ENCODE measurements at regions not wholly inside any gene's neighbourhood (a gene's known extent, or its start where the extent isn't known, plus 50 kb on each side); places are given as distances from the start of the nearest gene placed in this dataset.
A peak's percentile ranks its signal among the peaks of the same experiment; 100 is the strongest.

DNA sequence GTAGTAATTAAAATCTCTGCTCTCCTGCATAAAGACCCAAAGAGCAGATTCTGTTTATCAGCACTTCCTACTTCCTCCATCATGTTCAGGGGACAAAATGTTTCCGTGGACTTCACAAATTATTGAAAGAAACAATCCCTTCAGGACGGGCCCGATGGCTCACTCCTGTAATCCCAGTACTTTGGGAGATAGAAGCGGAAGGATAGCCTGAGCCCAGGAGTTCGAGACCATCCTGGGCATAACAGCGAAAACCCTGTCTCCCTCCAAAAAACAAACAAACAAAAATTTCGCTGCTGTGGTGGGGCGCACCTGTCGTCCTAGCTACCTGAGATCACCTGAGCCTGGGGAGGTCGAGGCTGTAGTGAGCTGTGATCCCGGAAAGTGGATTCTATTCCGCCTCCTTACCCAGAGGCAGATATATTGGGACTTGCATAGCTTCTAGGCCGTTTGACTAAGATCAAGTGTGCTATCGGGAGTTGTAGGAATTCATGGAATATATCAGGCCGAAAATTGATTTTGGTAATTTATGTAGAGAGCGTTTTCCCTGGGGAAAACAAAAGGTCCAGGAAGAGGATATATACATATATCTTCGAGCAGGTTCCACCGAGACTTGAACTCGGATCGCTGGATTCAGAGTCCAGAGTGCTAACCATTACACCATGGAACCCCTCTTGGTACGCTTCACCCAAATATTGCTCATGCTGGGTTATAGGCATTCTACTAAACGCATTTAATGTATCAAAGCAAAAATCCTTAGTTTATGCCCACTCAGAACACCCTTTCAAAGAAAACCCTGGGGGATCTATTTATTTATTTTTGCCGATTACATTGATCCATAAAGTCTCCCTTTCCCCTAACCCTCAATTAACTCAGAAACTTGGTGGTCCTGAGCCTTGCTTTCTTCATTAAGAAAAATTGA lies 74.5 kb upstream of the ZNF184 start (continued):
- TF ChIP-seq, protein P1, sequence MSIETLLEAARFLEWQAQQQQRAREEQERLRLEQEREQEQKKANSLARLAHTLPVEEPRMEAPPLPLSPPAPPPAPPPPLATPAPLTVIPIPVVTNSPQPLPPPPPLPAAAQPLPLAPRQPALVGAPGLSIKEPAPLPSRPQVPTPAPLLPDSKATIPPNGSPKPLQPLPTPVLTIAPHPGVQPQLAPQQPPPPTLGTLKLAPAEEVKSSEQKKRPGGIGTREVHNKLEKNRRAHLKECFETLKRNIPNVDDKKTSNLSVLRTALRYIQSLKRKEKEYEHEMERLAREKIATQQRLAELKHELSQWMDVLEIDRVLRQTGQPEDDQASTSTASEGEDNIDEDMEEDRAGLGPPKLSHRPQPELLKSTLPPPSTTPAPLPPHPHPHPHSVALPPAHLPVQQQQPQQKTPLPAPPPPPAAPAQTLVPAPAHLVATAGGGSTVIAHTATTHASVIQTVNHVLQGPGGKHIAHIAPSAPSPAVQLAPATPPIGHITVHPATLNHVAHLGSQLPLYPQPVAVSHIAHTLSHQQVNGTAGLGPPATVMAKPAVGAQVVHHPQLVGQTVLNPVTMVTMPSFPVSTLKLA (IDR thresholded peaks at IDR 0.05) = no peak
- TF ChIP-seq ETV6 (CRISPR knock-in tag; conservative IDR thresholded peaks at IDR 0.05) (no peak), FOXA1 (IDR thresholded peaks at IDR 0.05) (no peak), FOXA1 (CRISPR knock-in tag; IDR thresholded peaks at IDR 0.05) (no peak), ASH2L (IDR thresholded peaks at IDR 0.05; ENCODE audit: insufficient read length, low read depth, low read length) (no peak), STAT5B (CRISPR knock-in tag; IDR thresholded peaks at IDR 0.05) (no peak), HOXA5 (CRISPR knock-in tag; IDR thresholded peaks at IDR 0.05) (peak; percentile 83), SCMH1 (CRISPR knock-in tag; IDR thresholded peaks at IDR 0.05; ENCODE audit: borderline replicate concordance) (no peak), GZF1 (CRISPR knock-in tag; IDR thresholded peaks at IDR 0.05) (no peak), TEAD3 (CRISPR knock-in tag; optimal IDR thresholded peaks at IDR 0.05; ENCODE audit: borderline replicate concordance) (peak; percentile 34), FOXK2 (IDR thresholded peaks at IDR 0.05) (no peak), SYNCRIP (IDR thresholded peaks at IDR 0.05; ENCODE audit: insufficient read depth, low read depth, low read length) (no peak)
- TF ChIP-seq, protein P2, sequence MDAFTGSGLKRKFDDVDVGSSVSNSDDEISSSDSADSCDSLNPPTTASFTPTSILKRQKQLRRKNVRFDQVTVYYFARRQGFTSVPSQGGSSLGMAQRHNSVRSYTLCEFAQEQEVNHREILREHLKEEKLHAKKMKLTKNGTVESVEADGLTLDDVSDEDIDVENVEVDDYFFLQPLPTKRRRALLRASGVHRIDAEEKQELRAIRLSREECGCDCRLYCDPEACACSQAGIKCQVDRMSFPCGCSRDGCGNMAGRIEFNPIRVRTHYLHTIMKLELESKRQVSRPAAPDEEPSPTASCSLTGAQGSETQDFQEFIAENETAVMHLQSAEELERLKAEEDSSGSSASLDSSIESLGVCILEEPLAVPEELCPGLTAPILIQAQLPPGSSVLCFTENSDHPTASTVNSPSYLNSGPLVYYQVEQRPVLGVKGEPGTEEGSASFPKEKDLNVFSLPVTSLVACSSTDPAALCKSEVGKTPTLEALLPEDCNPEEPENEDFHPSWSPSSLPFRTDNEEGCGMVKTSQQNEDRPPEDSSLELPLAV (CRISPR knock-in tag; conservative IDR thresholded peaks at IDR 0.05; ENCODE audit: low read depth) = no peak
- TF ChIP-seq, protein P3, sequence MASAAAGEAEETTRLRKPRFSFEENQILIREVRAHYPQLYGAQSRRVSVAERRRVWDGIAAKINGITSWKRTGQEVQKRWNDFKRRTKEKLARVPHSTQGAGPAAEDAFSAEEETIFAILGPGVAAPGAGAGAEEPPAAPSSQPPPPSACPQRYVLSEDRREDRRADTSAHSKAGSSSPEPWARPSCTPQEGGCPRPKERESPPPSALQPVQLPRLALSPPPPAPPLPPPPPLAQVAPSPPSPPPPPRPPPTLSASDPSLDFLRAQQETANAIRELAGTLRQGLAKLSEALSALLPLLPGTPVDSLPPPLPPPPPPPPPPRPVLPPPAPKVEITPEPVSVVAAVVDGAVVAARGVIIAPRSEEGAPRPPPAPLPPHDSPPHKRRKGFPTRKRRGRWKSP (CRISPR knock-in tag; IDR thresholded peaks at IDR 0.05) = peak; percentile 57; the same call in 1 of the 2 replicates
- TF ChIP-seq, protein P4, sequence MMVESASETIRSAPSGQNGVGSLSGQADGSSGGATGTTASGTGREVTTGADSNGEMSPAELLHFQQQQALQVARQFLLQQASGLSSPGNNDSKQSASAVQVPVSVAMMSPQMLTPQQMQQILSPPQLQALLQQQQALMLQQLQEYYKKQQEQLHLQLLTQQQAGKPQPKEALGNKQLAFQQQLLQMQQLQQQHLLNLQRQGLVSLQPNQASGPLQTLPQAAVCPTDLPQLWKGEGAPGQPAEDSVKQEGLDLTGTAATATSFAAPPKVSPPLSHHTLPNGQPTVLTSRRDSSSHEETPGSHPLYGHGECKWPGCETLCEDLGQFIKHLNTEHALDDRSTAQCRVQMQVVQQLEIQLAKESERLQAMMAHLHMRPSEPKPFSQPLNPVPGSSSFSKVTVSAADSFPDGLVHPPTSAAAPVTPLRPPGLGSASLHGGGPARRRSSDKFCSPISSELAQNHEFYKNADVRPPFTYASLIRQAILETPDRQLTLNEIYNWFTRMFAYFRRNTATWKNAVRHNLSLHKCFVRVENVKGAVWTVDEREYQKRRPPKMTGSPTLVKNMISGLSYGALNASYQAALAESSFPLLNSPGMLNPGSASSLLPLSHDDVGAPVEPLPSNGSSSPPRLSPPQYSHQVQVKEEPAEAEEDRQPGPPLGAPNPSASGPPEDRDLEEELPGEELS (CRISPR knock-in tag; IDR thresholded peaks at IDR 0.05) = 0 out of 2 replicates have a peak, but pooled peaks have one; percentile 32
- TF ChIP-seq, protein P5, sequence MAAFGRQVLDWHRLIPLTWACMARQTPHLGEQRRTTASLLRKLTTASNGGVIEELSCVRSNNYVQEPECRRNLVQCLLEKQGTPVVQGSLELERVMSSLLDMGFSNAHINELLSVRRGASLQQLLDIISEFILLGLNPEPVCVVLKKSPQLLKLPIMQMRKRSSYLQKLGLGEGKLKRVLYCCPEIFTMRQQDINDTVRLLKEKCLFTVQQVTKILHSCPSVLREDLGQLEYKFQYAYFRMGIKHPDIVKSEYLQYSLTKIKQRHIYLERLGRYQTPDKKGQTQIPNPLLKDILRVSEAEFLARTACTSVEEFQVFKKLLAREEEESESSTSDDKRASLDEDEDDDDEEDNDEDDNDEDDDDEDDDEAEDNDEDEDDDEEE (CRISPR knock-in tag; IDR thresholded peaks at IDR 0.05) = no peak
- TF ChIP-seq, protein P6, sequence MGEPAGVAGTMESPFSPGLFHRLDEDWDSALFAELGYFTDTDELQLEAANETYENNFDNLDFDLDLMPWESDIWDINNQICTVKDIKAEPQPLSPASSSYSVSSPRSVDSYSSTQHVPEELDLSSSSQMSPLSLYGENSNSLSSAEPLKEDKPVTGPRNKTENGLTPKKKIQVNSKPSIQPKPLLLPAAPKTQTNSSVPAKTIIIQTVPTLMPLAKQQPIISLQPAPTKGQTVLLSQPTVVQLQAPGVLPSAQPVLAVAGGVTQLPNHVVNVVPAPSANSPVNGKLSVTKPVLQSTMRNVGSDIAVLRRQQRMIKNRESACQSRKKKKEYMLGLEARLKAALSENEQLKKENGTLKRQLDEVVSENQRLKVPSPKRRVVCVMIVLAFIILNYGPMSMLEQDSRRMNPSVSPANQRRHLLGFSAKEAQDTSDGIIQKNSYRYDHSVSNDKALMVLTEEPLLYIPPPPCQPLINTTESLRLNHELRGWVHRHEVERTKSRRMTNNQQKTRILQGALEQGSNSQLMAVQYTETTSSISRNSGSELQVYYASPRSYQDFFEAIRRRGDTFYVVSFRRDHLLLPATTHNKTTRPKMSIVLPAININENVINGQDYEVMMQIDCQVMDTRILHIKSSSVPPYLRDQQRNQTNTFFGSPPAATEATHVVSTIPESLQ (CRISPR knock-in tag; conservative IDR thresholded peaks at IDR 0.05) = no peak
- TF ChIP-seq, protein P7, sequence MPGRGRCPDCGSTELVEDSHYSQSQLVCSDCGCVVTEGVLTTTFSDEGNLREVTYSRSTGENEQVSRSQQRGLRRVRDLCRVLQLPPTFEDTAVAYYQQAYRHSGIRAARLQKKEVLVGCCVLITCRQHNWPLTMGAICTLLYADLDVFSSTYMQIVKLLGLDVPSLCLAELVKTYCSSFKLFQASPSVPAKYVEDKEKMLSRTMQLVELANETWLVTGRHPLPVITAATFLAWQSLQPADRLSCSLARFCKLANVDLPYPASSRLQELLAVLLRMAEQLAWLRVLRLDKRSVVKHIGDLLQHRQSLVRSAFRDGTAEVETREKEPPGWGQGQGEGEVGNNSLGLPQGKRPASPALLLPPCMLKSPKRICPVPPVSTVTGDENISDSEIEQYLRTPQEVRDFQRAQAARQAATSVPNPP (CRISPR knock-in tag; IDR thresholded peaks at IDR 0.05) = no peak

Data from HepG2 (cell line).